GM18867 (cell line): ENCODE measurements at regions not wholly inside any gene's neighbourhood (a gene's known extent, or its start where the extent isn't known, plus 50 kb on each side); places are given as distances from the start of the nearest gene placed in this dataset.
"Not testable (repeated sequence)": the region's sequence is repeated elsewhere in the genome, so short reads cannot be mapped to it uniquely, and the experiment has no call there.

ENCODE experiments used
- ATAC-seq: cut with Tn5 transposase; IDR thresholded peaks from one replicate; pipeline ENCODE4 v1.9.1; 2021; ENCODE audit warnings: mild to moderate bottlenecking, moderate library complexity; ENCODE audit not compliant: unreplicated experiment

- no peak for ATAC-seq
Measured at GRCh38 chr6:19562468-19562867, 274.7 kb upstream of the ID4 start.

GRCh38 chr6:19569563-19569962 lies 267.6 kb upstream of the ID4 start:
- ATAC-seq, result no peak

GRCh38 chr6:19571176-19571575 lies 266.0 kb upstream of the ID4 start:
- no peak for ATAC-seq

- ATAC-seq, result no peak
Measured at GRCh38 chr6:19578481-19578880, 258.7 kb upstream of the ID4 start.

GRCh38 chr6:19584207-19584606 lies 253.0 kb upstream of the ID4 start:
- not testable (repeated sequence) for ATAC-seq

- peak; percentile 65 for ATAC-seq
Measured at GRCh38 chr6:19587238-19587942, 249.8 kb upstream of the ID4 start.

GRCh38 chr6:19590501-19591131 lies 246.6 kb upstream of the ID4 start:
- no peak for ATAC-seq

- peak; percentile 56 for ATAC-seq
Measured at GRCh38 chr6:19597809-19598320, 239.3 kb upstream of the ID4 start.

GRCh38 chr6:19599796-19600464 lies 237.2 kb upstream of the ID4 start:
- ATAC-seq, result no peak

- ATAC-seq, result no peak
Measured at GRCh38 chr6:19602434-19603013, 234.6 kb upstream of the ID4 start.

GRCh38 chr6:19603721-19604120 lies 233.4 kb upstream of the ID4 start:
- no peak for ATAC-seq

GRCh38 chr6:19605624-19606023 lies 231.5 kb upstream of the ID4 start:
- no peak for ATAC-seq

- ATAC-seq, result no peak
Measured at GRCh38 chr6:19608546-19608945, 228.6 kb upstream of the ID4 start.

GRCh38 chr6:19609972-19610641 lies 227.1 kb upstream of the ID4 start:
- ATAC-seq, result no peak

GRCh38 chr6:19612672-19613466 lies 224.3 kb upstream of the ID4 start:
- ATAC-seq, result not testable (repeated sequence)

- ATAC-seq, result no peak
Measured at GRCh38 chr6:19613678-19614077, 223.5 kb upstream of the ID4 start.

- no peak for ATAC-seq
Measured at GRCh38 chr6:19616022-19616421, 221.1 kb upstream of the ID4 start.

- ATAC-seq, result no peak
Measured at GRCh38 chr6:19632230-19632629, 204.9 kb upstream of the ID4 start.

GRCh38 chr6:19632786-19633185 lies 204.4 kb upstream of the ID4 start:
- no peak for ATAC-seq

GRCh38 chr6:19635728-19636127 lies 201.4 kb upstream of the ID4 start:
- no peak for ATAC-seq
